Rectal smooth muscle tissue (tissue), 1 donor: ENCODE measurements at regions not wholly inside any gene's neighbourhood (a gene's known extent, or its start where the extent isn't known, plus 50 kb on each side); places are given as distances from the start of the nearest gene placed in this dataset.

Source experiments
- H3K27ac ChIP-seq: one replicate; pipeline ENCODE4 v1.7.0; 2013; ENCODE audit warnings: low read depth, low read length, inconsistent platforms
- H3K27me3 ChIP-seq: one replicate; pipeline ENCODE4 v1.7.0; 2013; ENCODE audit warnings: low read length; ENCODE audit not compliant: control insufficient read depth, insufficient read depth
- H3K36me3 ChIP-seq: one replicate; pipeline ENCODE4 v1.7.0; 2013; ENCODE audit warnings: low read length; ENCODE audit not compliant: control insufficient read depth, insufficient read depth
- H3K4me1 ChIP-seq: one replicate; pipeline ENCODE4 v1.7.0; 2013; ENCODE audit warnings: low read length; ENCODE audit not compliant: control insufficient read depth, insufficient read depth
- H3K4me3 ChIP-seq: one replicate; pipeline ENCODE4 v1.7.0; 2013; ENCODE audit warnings: low read length
- H3K9ac ChIP-seq: one replicate; pipeline ENCODE4 v1.7.0; 2013; ENCODE audit warnings: low read length

DNA sequence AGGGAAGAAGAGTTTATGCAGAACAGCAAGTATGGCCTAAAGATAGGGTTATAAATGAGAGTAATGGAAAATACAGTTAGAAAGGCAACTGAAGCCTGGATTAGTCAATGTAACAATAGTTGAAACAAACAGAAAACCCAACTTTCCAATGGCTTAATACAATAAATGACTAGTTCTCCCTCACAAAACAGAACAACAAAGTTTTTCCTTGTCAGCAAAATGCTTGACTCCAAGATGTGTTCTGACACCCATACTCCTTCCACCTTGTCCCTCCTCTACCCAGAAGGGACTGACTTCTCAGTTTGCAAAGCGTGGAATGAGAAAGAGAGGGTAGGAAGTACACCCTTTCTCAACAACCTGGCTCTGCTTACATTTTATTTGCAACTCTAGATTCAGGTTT lies 191.4 kb upstream of the OSR1 start:
- Histone ChIP-seq H3K36me3 (no peaks in the 10 kb centered on the region), H3K27ac (no peak overlapping the region), H3K9ac (no peak overlapping the region), H3K4me3 (no peak overlapping the region), H3K4me1 (no peaks in the 10 kb centered on the region), H3K27me3 (no peaks in the 10 kb centered on the region)

DNA sequence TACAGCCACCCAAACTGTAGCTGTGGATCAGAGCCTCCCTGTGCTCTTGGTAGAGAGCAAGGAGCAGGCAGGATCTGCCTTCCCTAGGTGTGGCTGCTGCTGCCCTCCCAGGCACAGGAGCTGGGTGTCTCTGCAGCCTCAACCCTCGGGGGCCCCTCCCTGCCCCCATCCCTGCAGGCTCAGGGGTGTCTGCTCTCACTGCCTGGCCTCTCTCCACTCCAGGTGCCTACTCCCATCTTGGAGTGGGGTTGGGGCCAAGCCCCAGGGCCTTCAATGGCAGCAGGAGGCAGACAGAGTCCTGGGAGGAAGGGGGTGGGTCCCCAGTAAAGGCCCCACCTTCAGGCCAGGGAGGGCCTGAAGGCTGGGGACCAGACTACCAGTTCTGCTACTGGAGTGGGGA lies 189.7 kb upstream of the OSR1 start:
- Histone ChIP-seq H3K4me1 (no peaks in the 10 kb centered on the region), H3K36me3 (no peaks in the 10 kb centered on the region), H3K27ac (no peak overlapping the region), H3K27me3 (no peaks in the 10 kb centered on the region), H3K4me3 (no peak overlapping the region), H3K9ac (no peak overlapping the region)

- no peaks in the 10 kb centered on the region for H3K4me1 ChIP-seq
- no peak overlapping the region for H3K4me3 ChIP-seq
- H3K9ac ChIP-seq, result no peak overlapping the region
- no peak overlapping the region for H3K27ac ChIP-seq
- H3K36me3 ChIP-seq, result no peaks in the 10 kb centered on the region
- no peaks in the 10 kb centered on the region for H3K27me3 ChIP-seq
These were observed 188.9 kb upstream of the OSR1 start for GRCh38 chr2:19547321-19547720.

- no peak overlapping the region for H3K9ac ChIP-seq
- no peak overlapping the region for H3K27ac ChIP-seq
- peaks cover 3% of the 10 kb centered on the region for H3K4me1 ChIP-seq
- H3K27me3 ChIP-seq, result no peaks in the 10 kb centered on the region
- H3K4me3 ChIP-seq, result no peak overlapping the region
- H3K36me3 ChIP-seq, result no peaks in the 10 kb centered on the region
These were observed 187.1 kb upstream of the OSR1 start for GRCh38 chr2:19545507-19545906.

GRCh38 chr2:19543663-19544383 lies 185.4 kb upstream of the OSR1 start:
- H3K36me3 ChIP-seq, result no peaks in the 10 kb centered on the region
- no peak overlapping the region for H3K27ac ChIP-seq
- H3K27me3 ChIP-seq, result no peaks in the 10 kb centered on the region

DNA sequence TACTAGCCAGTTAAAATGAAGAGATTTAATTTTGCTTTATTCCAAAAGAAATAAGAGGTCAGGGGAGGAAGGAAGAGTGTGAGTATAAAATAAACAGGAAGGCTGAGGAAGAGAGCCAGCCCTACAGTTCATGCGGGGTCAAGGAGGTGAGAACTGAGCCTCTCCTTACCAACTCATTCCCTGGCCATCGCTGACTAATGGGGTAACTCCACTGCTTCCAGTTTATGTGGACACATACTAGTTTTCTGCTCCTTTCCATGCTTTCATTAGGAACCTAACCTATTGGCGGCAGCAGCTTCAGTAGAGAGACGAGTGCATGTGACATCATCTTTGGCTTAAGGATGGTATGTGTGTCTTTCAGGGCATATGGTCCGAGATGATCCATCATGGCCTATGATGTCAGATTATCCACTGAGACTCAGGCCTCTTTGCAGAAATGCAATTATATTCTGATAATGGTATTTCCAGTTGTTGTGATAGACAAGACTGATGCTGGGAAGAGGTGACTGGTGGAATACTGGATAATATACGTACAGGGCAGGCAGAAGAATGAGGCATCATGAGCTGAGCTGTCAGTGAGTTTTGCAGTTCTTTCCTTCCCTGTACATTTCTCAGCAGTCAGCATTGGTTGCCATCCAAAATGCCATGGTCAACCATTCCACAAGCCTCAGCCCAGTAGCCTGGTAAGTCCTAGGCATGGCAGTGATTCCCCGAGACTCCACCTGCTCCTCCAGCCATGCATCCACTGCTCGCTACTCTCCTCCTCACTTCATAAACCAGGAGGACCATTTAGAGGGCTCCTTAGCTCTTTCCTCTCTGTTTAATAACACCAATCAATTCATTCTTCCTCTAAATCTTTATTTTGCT lies 184.6 kb upstream of the OSR1 start:
- Histone ChIP-seq H3K27ac (no peak overlapping the region), H3K9ac (no peak overlapping the region), H3K27me3 (no peaks in the 10 kb centered on the region), H3K36me3 (no peaks in the 10 kb centered on the region), H3K4me3 (no peak overlapping the region), H3K4me1 (peaks cover 10% of the 10 kb centered on the region)

More at GRCh38 chr2:19543663-19544383, 185.4 kb upstream of the OSR1 start:
- Histone ChIP-seq H3K4me3 (no peak overlapping the region), H3K4me1 (peaks cover 3% of the 10 kb centered on the region), H3K9ac (no peak overlapping the region)

- Histone ChIP-seq H3K27me3 (no peaks in the 10 kb centered on the region), H3K9ac (no peak overlapping the region), H3K4me3 (no peak overlapping the region), H3K36me3 (no peaks in the 10 kb centered on the region), H3K27ac (no peak overlapping the region), H3K4me1 (peaks cover 11% of the 10 kb centered on the region)
These were observed 183.5 kb upstream of the OSR1 start for GRCh38 chr2:19541884-19542283.

- H3K4me1 ChIP-seq, result peaks cover 11% of the 10 kb centered on the region
- H3K36me3 ChIP-seq, result no peaks in the 10 kb centered on the region
- H3K4me3 ChIP-seq, result no peak overlapping the region
- H3K9ac ChIP-seq, result no peak overlapping the region
- no peak overlapping the region for H3K27ac ChIP-seq
- H3K27me3 ChIP-seq, result no peaks in the 10 kb centered on the region
These were observed 182.5 kb upstream of the OSR1 start for GRCh38 chr2:19540739-19541525.

DNA sequence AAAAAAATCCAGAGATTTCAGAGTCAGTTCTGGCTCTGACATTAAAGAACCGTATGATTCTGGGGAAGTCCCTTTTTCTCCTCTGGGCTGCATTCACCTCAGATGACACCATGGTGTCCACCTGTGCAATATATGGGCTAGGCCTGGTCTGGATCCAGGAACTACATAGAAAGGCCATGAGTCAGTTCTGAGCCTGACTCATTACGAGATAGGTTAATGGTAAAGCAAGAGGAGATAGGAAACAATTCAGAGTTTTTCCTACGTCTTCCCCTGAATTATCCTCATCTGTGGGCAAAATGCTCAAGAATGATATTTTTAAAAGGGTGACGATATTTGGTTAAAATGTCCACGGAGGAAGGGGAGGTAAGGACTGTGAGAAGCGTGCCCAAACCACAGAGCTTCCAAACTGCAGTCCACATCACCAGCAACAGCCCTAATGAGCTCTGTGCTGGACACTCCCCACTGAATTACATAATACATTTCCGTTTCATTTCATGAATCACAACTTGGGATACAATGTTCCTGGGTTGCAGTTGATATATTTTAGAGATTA lies 180.1 kb upstream of the OSR1 start:
- Histone ChIP-seq H3K27ac (peak overlapping the region; percentile 73), H3K36me3 (no peaks in the 10 kb centered on the region), H3K4me1 (peaks cover 11% of the 10 kb centered on the region), H3K4me3 (no peak overlapping the region), H3K27me3 (no peaks in the 10 kb centered on the region), H3K9ac (no peak overlapping the region)

GRCh38 chr2:19536136-19536535 lies 177.7 kb upstream of the OSR1 start:
- Histone ChIP-seq H3K9ac (no peak overlapping the region), H3K4me3 (no peak overlapping the region), H3K27ac (no peak overlapping the region), H3K36me3 (no peaks in the 10 kb centered on the region), H3K4me1 (peaks cover 9% of the 10 kb centered on the region), H3K27me3 (no peaks in the 10 kb centered on the region)

GRCh38 chr2:19532547-19533196 lies 174.2 kb upstream of the OSR1 start:
- H3K4me1 ChIP-seq, result no peaks in the 10 kb centered on the region
- H3K4me3 ChIP-seq, result no peak overlapping the region
- H3K9ac ChIP-seq, result no peak overlapping the region
- H3K27me3 ChIP-seq, result no peaks in the 10 kb centered on the region
- no peak overlapping the region for H3K27ac ChIP-seq
- no peaks in the 10 kb centered on the region for H3K36me3 ChIP-seq

- H3K27me3 ChIP-seq, result no peaks in the 10 kb centered on the region
- no peak overlapping the region for H3K4me3 ChIP-seq
- no peak overlapping the region for H3K27ac ChIP-seq
- no peaks in the 10 kb centered on the region for H3K36me3 ChIP-seq
- no peak overlapping the region for H3K9ac ChIP-seq
- H3K4me1 ChIP-seq, result no peaks in the 10 kb centered on the region
These were observed 171.3 kb upstream of the OSR1 start for GRCh38 chr2:19529677-19530076.
